IPS-15b (cell line): ENCODE measurements at regions not wholly inside any gene's neighbourhood (a gene's known extent, or its start where the extent isn't known, plus 50 kb on each side); places are given as distances from the start of the nearest gene placed in this dataset.

Source experiments
- H3K27me3 ChIP-seq: one replicate; pipeline ENCODE4 v1.6.1; 2013; ENCODE audit warnings: low read length; ENCODE audit not compliant: control insufficient read depth, insufficient read depth
- H3K36me3 ChIP-seq: one replicate; pipeline ENCODE4 v1.6.1; 2013; ENCODE audit warnings: low read length; ENCODE audit not compliant: control insufficient read depth, insufficient read depth
- H3K4me1 ChIP-seq: one replicate; pipeline ENCODE4 v1.6.1; 2013; ENCODE audit warnings: mild to moderate bottlenecking, low read length; ENCODE audit not compliant: control insufficient read depth, insufficient read depth
- H3K4me3 ChIP-seq: one replicate; pipeline ENCODE4 v1.5.1; 2013; ENCODE audit warnings: low read depth, low read length
- H3K9ac ChIP-seq: one replicate; pipeline ENCODE4 v1.6.1; 2013; ENCODE audit warnings: low read depth, mild to moderate bottlenecking, low read length
- H3K9me3 ChIP-seq: one replicate; pipeline ENCODE4 v1.6.1; 2013; ENCODE audit warnings: mild to moderate bottlenecking, low read length; ENCODE audit not compliant: control insufficient read depth, insufficient read depth

DNA sequence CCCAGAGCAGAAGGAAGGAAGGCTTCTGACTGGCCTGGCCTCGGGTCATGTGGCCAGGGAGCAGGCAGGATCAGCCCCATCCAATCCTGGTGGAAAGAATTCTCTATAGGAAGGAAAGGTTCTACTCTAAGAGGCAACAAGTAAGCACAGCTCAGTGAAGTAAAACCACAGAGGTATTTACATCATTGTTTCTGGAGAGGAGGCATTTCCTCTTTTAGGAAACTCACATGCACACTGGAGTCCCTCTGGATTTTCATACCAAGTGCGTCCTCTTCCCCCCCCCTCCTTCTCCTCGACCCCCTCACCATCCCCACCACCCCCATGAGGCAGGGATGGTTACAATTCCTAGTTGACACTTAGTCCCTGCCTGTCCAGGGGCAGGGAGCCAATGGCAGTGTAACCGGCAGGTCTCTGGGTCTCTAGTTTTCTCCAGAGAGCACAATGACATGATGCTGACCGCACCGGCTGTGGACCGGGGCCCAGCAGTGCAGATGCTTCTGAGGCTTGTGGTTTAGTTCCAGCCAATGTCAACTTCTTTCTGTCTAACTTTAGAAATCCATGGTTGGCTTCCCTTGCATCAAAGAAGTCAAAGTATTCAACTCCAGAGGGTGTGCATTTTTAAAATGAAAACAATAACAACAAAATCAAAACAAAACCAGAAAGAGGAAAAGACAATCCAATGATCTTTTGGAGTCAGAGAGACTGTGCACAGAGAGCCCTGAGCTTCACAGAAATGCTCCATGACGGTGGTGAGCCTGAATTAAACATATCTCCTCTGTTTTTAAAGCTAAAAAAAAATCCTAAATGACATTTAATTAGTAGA is 230.3 kb upstream of the TLE3 start:
- Histone ChIP-seq H3K9me3 (no peaks in the 10 kb centered on the region), H3K4me3 (no peak overlapping the region), H3K36me3 (no peaks in the 10 kb centered on the region), H3K4me1 (peaks cover 3% of the 10 kb centered on the region), H3K27me3 (no peaks in the 10 kb centered on the region), H3K9ac (no peak overlapping the region)

DNA sequence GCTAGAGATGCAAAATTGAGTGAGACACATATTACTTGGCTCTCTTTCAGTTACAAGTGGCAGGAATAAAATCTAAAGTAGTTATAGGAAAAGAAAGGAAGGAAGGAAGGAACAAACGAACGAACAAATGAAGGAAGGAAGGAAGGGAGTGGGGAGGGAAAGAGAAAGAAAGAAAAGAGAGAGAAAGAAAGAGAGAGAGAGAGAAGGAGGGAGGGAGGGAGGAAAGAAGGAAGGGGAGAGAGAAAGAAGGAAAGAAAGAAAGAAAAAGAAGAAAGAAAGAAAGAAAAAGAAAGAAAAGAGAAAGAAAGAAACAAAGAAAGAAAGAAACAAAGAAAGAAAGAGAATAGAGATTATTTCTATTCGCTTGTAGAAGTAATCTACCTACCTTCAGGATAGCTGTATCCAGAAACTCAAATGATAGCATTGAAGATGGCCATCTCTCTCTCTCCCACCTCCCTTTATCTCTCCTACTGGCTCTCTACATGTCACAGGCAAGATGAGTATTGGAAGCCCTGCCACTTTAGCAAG is 229.7 kb upstream of the TLE3 start:
- no peak overlapping the region for H3K9ac ChIP-seq
- H3K9me3 ChIP-seq = no peaks in the 10 kb centered on the region
- H3K4me1 ChIP-seq = peaks cover 3% of the 10 kb centered on the region
- H3K4me3 ChIP-seq = no peak overlapping the region
- no peaks in the 10 kb centered on the region for H3K36me3 ChIP-seq
- H3K27me3 ChIP-seq = no peaks in the 10 kb centered on the region

DNA sequence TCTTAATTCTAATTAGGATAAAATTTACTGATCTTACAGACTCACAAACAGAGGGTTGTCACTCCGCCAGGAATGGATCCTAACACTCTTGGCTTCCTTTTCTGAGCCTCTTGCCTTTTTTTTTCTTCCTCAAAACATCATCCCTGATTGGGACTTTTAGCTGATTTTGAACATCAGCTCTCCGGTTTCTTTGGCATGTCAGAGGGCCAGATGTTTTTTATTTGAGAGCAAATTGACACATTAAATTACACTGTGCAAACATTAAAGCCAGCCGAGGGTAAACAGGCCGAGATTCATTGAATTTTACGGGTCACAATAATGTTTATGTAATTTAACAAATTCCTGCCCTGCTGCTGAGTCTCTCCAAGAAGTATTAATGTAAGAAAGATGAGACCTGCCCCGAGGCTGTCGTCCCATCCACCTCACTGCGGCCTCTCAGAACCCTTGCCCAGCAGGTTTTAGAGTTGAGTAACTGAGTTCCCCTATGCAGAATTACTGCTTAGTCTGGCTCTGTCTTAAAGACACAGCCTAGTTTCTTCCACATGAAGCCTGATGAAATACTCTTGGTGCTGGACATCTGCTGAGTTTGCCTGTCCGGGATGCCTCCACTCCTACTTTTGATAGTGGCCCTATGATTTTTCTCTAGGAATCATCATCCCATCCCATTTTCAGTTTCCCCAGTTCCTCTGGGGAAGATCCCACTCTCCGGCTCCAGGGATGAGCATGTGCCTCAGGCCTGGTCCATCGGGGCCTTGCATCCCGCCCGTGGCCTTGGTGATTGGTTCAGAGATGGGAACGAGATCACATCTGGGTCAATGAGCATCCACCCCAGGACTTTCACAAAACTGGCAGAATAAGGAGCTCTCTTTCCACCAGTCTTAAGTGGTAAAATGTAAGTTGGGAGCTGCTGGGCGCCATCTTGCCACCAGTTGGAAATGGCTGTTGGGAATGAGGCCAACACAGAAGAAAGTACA is 226.6 kb upstream of the TLE3 start:
- Histone ChIP-seq H3K36me3 (no peaks in the 10 kb centered on the region), H3K27me3 (no peaks in the 10 kb centered on the region), H3K4me3 (no peak overlapping the region), H3K4me1 (peaks cover 3% of the 10 kb centered on the region), H3K9me3 (no peaks in the 10 kb centered on the region), H3K9ac (no peak overlapping the region)

DNA sequence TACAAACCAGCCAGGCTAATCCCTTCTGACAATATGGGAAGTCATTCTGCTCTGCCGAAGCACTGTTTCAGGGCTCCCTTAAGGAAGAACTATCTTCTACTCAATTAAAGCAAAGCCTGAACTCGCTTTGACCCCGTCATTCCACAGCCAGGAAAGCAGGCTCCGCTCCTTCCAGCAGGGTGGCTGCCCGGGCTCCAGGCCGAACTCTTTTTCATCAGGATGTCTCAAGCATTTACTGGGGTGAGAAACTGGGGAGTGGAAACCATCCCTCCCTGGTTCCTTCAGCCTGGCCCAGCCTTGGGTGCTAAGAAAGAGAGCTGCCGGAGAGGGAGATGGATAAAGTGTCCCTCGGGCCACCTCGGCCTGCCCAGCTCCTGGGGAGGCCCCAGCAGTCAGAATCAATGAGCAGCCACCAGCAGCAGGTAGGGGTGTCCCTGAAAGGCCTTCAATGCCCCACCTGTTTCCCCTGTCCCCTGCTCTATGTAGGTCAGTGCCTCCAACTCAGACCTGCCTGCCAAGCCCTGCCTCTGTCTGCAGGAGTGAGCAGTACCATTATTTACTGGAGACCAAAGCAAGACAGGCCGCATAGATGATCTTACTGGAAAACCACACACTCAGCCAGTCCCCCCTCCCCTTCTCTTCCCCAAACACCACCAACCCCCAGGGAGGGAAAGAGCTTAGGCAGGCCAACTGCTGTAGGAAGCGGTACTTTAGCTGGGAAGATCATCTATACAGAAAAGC is 225.6 kb upstream of the TLE3 start:
- Histone ChIP-seq H3K9ac (no peak overlapping the region), H3K27me3 (no peaks in the 10 kb centered on the region), H3K36me3 (no peaks in the 10 kb centered on the region), H3K9me3 (no peaks in the 10 kb centered on the region), H3K4me3 (no peak overlapping the region), H3K4me1 (peaks cover 3% of the 10 kb centered on the region)

DNA sequence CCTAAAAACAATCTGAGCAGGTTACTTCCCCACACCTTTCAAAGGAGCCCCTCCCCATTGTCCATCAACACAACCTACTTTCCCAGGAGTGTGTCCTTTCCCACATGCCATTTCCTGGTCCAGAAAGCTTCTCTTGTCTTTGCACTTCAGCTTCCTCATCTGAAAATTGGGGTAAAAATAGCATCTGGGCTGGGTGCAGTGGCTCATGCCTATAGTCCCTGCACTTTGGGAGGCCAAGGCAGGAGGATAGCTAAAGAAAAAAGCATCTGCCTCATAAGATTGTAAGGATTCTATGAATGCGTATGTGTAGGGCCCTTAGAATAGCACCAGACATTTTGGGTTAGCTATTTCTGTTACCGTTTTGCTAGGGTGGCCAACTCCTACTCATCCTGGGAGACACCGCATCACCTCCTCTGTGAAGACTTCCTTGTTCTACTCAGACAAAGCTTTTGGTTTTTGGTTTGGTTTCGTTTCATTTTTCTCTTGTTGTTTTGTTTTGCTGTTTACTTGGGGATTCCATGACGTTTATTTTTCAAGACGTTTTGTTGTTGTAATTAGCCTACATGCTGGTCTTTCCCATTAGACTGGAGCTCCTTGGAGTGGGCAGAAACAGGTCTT is 224.4 kb upstream of the TLE3 start:
- Histone ChIP-seq H3K27me3 (no peaks in the 10 kb centered on the region), H3K9ac (no peak overlapping the region), H3K36me3 (no peaks in the 10 kb centered on the region), H3K4me1 (peaks cover 3% of the 10 kb centered on the region), H3K4me3 (no peak overlapping the region), H3K9me3 (no peaks in the 10 kb centered on the region)

DNA sequence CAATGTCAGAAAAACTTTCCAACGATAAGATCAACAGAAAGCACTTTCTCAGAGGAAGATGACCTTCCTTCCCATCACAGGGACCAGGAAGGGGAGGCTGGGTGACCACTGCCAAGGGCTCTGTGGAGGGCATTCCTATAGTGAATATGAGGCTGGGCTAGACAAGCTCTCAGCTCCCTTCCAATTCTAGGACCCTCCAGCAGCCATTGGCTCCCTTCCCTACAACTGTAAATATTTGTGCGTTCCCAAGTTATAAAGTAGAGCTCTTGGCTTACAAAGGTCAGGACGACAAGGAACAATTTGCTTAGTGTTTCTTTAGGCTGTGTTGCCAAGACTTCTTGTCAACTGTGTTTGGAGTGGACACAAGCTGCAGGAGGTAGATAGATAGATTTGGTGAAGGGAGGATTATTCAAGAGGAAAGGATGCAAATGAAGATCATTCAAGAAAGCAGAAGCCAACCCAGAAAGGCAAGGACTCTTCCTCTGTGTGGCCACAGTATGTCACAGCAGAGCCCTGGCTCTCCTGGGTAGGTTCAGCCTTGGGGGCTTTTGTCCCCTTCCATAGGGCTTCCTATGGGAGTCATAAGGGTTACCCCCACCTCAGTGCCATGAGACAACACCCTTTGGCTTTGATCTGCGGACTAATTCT is 223.6 kb upstream of the TLE3 start:
- no peaks in the 10 kb centered on the region for H3K36me3 ChIP-seq
- no peaks in the 10 kb centered on the region for H3K27me3 ChIP-seq
- no peaks in the 10 kb centered on the region for H3K9me3 ChIP-seq
- no peak overlapping the region for H3K4me3 ChIP-seq
- peaks cover 3% of the 10 kb centered on the region for H3K4me1 ChIP-seq
- no peak overlapping the region for H3K9ac ChIP-seq

DNA sequence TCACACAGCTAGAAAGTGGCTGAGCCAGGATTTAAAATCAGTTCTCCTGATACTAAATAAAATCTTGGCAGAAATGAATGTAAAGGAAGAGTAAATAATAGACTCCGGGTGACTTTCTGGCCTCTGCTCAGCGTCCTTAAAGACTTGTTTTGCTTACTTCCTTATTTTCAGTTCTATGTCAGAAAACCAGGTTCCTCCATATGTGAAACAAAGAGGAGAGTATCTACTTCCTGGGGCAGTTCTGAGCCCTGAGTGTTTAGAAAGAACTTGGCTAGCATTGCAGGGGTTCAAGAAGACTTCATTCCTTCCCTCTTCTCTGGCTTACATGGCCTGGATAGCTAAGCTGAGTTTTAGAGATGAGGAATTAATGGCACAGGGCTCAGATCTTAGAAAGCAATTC is 222.8 kb upstream of the TLE3 start:
- no peaks in the 10 kb centered on the region for H3K27me3 ChIP-seq
- H3K4me1 ChIP-seq = peaks cover 3% of the 10 kb centered on the region
- no peaks in the 10 kb centered on the region for H3K9me3 ChIP-seq
- no peak overlapping the region for H3K9ac ChIP-seq
- no peak overlapping the region for H3K4me3 ChIP-seq
- H3K36me3 ChIP-seq = no peaks in the 10 kb centered on the region

DNA sequence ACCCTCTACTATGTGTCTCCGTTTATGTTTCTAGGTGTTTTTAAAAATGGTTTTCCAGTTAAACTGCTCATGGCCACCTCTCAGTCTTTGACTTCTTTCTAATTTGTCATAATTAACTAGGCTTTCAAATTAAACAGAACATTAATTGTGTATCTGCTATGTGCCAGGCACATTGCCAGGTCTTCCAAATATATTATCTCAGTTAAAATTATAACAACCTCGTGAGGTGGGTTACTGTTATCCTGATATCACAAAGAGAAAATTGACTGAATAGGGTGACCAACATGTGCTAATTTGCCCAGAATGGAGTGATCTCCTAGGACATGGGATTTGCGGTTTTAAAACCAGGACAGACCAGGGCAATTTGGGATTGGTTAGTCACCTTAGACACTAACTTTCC is 222.4 kb upstream of the TLE3 start:
- Histone ChIP-seq H3K36me3 (no peaks in the 10 kb centered on the region), H3K4me1 (peaks cover 4% of the 10 kb centered on the region), H3K4me3 (no peak overlapping the region), H3K27me3 (no peaks in the 10 kb centered on the region), H3K9ac (no peak overlapping the region), H3K9me3 (no peaks in the 10 kb centered on the region)

DNA sequence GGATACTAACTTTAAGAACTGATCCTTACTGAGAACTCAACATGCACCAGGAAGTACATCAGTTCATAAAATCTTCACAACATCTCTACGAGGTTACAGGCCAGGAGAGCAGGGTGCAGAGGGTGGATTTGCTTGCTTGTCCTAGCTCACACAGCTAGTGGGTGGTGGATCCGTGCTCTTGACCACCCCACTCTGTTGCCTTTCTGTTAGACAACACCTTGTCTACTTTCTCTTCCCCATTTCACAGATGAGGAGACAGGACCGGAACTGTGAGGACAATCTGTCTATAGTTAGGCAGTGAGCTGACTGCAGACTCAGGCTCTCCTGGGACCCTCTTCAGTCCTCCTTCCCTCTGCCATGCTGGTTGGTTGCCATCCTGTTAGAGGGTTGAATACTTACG is 221.7 kb upstream of the TLE3 start:
- Histone ChIP-seq H3K4me1 (peaks cover 7% of the 10 kb centered on the region), H3K9me3 (no peaks in the 10 kb centered on the region), H3K4me3 (no peak overlapping the region), H3K36me3 (no peaks in the 10 kb centered on the region), H3K9ac (no peak overlapping the region), H3K27me3 (no peaks in the 10 kb centered on the region)

DNA sequence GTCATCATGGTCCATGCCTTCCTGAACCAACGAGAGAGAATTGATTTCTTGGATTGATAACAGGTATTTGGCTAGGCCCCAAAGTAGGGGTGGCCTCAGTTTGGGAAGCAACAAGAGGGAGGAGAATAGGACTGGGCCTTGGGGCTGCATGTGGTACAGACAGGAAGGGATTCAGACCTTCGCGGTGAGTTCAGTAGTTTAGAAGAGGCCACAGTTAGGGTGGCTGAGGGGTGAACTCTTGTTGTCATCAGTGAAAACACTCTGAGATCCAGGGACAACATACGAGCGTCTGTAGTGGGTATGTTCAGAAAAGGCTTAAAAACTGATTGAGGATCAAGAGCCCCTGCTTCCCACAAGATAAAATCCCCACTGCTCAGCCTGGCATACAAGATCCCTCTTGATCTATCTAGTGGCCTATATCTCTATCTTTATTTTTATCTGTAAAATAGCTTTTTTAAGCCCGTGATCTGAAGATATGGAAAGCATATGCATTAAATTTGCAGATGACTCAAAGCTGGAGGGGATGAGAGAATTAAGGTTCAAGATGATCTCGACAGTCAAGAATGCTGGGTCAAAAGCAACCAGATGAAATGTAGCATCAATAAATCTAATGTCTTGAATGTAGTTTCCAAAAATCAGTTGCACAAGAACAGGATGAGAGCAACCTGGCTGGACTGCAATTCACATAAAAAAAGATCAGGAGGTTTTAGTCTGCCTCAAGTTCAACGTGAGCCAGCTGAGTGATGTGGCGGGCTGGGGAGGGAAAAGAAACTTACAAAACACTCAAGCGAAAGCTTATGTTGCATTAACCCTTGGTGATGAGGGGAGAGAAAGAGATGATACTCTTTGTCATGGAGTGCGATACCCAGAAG is 221.1 kb upstream of the TLE3 start:
- Histone ChIP-seq H3K9ac (no peak overlapping the region), H3K36me3 (no peaks in the 10 kb centered on the region), H3K4me1 (peaks cover 6% of the 10 kb centered on the region), H3K27me3 (no peaks in the 10 kb centered on the region), H3K9me3 (no peaks in the 10 kb centered on the region), H3K4me3 (no peak overlapping the region)
